GM18858 (cell line): ENCODE measurements at regions not wholly inside any gene's neighbourhood (a gene's known extent, or its start where the extent isn't known, plus 50 kb on each side); places are given as distances from the start of the nearest gene placed in this dataset.

Experiments used
- ATAC-seq: cut with Tn5 transposase; IDR thresholded peaks from one replicate; pipeline ENCODE4 v1.9.1; 2021; ENCODE audit not compliant: unreplicated experiment

DNA sequence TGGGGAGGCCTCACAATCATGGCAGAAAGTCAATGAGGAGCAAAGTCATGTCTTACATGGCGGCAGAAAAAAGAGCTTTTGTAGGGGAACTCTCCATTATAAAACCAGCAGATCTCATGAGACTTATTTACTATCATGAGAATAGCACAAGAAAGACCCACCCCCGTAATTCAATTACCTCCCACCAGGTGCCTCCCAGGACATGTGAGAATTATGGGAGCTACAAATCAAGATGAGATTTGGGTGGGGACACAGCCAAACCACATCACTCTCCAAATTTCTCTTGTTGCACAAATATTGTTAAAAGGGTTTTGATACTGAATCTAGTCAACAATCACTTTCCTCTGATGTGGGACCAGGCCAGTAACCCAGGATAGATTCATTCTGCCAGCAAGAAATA is 1176.1 kb downstream of the CDH9 start:
- ATAC-seq: no peak

GRCh38 chr5:25858019-25858418 is 1180.4 kb downstream of the CDH9 start:
- ATAC-seq: no peak

GRCh38 chr5:25851301-25851700 is 1187.1 kb downstream of the CDH9 start:
- ATAC-seq: no peak

DNA sequence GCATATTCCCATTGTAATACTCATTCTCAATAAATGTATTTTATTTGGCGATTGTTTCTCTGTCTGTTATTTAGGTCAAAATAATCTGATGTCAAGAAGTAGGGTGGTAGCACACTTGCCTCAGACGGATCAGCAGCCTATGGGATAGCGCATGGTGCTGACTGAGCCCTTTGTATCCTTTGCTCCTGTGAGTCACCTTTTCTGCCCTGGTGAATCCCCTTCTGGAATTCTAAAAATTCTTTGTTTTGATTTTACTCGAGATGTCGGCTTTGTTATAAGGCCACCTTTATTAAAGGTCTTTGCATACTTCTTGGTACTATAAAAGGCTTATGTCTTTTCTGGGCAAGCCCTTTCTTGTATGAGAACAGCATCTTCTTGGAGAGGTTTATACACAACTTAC is 1187.8 kb downstream of the CDH9 start:
- ATAC-seq: no peak

GRCh38 chr5:25849270-25849669 is 1189.1 kb downstream of the CDH9 start:
- no peak for ATAC-seq

DNA sequence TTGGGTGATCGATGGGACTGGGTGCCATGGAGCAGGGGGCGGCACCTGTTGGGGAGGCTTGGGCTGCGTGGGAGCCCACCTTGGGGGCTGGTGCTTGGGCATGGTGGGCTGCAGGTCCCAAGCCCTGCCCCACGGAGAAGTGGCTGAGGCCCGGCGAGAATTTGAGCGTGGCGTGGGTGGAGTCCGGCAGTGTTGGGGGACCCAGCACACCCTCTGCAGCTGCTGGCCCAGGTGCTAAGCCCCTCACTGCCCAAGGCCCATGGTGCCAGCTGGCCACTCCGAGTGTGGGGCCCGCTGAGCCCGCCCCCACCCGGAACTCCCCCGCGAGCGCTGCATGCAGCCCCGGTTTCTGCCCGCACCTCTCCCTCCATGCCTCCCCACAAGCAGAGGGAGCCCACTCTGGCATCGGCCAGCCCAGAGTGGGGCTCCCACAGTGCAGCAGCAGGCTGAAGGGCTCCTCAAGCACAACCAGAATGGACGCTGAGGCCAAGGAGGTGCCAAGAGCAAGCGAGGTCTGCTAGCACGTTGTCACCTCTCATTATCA is 1178.6 kb upstream of the CDH10 start:
- no peak for ATAC-seq
